ENCODE measurements at regions not wholly inside any gene's neighbourhood (a gene's known extent, or its start where the extent isn't known, plus 50 kb on each side); places are given as distances from the start of the nearest gene placed in this dataset.

DNA sequence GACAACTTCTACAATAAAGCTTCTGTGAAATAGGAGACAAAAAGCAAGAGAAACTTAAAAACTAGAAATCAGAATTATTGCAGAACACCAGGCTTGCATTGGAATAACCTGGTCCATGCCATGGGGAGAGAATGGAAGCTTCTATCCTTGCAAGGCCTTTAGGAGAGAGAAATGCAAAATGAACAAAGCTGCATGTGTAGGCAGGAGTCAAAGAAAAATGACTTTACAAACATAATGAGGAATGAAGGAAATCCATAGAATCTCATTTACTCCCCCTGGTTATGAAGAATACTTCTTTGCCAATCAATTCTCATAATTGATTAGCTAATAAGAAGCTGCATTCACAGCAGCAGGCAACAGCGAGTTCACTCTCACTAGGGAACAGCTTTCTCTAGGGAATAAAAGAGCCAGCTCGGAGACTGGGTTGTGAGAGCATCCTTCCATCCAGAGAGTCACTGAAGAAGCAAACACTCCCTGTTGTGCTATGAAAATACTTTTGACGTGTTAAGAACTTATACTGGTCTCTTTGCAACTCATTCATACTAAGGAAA, 235.9 kb upstream of the LRATD1 start:
- DNase-seq = no peak

DNA sequence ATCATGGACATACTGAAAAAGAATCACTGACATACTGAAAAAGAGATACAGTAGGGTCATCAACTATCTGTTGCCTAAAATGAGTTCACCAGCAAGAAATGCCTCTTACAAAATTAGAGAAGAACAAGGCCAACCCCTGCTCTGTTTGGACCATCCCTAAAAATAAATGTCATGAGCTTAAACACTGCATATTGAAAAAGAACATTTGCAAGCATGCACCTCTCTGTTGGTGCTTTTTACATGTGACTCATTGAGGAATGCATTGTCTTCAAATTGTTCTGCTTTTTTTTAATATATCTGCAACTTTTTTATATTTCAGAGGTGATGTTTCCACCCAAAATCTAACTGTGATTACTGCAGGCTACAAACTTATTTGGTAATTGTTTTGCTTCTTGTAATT, 233.9 kb upstream of the LRATD1 start:
- no peak for DNase-seq

DNA sequence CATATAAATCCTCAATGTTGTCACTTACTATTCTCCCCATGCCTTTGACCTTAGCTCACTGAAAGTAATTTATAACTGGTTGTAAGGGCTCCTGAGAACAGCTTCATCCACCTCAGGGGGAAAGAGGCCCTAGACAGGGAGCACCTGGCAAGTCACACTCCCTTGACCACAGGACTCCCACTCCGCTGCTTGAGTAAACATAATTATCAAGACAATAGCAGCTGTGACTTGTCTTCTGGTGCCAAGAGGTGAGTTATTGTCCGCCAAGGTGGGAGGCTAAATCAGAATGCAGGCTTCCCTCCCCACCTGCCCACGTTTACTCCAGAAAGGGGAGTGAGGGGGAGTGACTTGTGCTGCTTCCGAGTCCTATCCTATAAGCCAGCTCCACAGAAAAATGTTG, 230.6 kb upstream of the LRATD1 start:
- DNase-seq = no peak

DNA sequence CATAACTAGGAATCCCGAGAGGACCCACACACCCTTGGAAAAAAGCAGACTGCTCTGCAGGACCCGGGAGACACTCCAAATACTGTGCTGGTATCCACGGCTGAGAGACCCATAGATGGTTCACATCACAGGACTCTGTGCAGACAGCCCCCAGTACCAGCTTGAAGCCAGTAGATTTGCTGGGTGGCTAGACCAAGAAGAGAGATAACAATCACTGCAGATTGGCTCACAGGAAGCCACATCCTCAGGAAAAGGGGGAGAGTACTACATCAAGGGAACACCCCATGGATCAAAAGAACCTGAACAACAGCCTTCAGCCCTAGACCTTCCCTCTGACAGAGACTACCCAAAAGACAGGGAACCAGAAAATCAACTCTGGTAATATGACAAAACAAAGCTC, 223.8 kb upstream of the LRATD1 start:
- DNase-seq = no peak

GRCh38 chr2:14417551-14417950, 215.0 kb upstream of the LRATD1 start:
- DNase-seq = no peak

DNA sequence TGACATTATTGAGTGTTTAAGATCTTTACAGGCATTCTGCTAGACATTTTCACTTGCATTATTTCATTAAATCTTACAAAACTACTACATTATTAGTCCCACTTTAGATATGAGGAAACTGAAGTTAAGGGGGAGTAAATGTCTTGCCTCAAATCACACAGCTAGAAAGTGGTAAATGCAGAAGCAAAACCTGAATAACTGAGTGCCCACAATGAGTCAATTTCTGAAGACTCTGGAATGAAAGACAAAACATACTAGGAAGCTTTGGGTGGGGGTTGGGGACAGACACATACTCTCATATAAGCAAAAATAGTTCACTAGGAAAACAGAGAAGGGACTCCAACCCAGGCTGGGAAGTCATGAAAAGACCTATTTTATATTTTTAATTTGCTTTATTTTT, 214.4 kb upstream of the LRATD1 start:
- no peak for DNase-seq

- DNase-seq = no peak
Measured at GRCh38 chr2:14420851-14421250, 211.7 kb upstream of the LRATD1 start.

DNA sequence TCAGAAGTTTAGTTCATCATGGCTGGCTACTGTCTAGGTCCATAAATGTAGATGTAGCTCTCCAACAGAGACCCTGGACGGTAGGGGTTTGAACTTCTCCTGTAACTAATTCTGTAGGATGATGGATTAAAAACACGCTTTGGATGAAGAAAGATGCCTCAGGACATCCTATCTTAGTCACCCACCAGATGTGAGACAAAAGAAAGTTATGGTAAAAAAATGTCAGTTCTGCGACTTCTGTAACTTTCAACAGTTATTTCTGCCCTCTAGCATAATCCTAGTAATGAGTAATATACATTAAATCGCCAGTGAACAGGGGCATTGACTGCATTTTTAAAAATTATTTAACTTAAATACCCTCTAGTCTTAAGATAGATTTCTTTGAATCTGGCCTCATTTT, 210.1 kb upstream of the LRATD1 start:
- DNase-seq = no peak

GRCh38 chr2:14423145-14423906, 209.2 kb upstream of the LRATD1 start:
- DNase-seq = no peak

GRCh38 chr2:14424478-14425390, 207.8 kb upstream of the LRATD1 start:
- no peak for DNase-seq

DNA sequence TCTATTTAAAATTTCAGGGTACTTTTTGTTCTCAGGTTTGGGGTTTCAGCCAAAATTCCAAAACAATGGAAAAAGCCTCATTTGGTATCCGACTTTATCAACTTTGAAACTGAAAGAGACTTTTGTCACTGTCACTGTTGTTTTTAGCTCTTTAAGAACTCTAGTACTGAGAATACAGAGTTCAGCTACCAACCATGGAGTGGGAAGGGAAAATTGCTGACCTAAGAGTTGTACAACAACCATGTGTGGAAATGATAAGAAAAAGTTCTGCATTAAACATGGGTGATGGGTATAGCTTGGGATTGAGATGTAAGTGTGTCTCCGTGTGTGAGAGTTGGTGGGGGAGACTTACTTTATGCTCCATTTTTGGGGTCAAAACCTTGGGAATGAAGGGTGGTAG, 206.6 kb upstream of the LRATD1 start:
- no peak for DNase-seq

DNA sequence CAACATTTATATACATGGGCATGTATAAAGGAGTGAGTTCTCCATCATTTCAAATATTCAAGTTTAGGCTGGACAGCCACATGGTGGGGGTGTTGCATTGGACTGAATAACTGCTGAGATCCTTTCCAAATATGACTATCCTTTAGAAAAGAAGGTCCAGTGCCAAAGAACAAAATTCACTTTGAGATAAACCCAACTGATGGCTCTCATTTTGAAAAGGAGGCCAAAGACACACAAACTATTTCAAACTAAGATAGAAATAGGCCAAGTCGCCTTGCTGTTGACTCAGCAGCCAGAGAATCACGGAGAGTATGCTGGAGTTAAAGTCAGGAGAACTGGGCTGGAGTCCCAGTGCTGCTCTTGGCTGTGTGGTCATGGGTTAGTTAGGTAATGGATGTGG, 204.5 kb upstream of the LRATD1 start:
- no peak for DNase-seq

- no peak for DNase-seq
Measured at GRCh38 chr2:14433946-14434495, 198.5 kb upstream of the LRATD1 start.

GRCh38 chr2:14445670-14446069, 186.8 kb upstream of the LRATD1 start:
- no peak for DNase-seq

GRCh38 chr2:14448340-14448739, 184.2 kb upstream of the LRATD1 start:
- DNase-seq = no peak

- no peak for DNase-seq
Measured at GRCh38 chr2:14451312-14451711, 181.2 kb upstream of the LRATD1 start.

DNA sequence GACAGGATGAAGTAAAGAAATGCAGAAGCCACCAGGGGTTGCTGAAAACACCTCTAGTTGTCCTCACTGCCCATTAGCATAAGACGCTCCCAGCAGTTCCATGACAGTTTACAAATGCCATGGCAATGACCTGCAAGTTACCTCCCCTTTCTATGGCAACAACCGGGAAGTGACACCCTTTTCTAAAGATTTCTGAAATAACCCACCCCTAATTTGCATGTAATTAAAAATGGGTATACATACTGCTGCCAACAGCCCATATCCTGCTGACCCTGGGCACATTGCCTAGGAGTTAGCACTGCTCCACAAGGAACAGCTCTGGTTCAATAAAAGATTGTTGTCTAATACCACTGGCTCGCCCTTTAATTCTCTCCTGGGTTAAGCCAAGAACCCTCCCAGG, 178.3 kb upstream of the LRATD1 start:
- no peak for DNase-seq

GRCh38 chr2:14459786-14460325, 172.7 kb upstream of the LRATD1 start:
- no peak for DNase-seq

- DNase-seq = no peak
Measured at GRCh38 chr2:14475994-14476393, 156.5 kb upstream of the LRATD1 start.

- no peak for DNase-seq
Measured at GRCh38 chr2:14479486-14479885, 153.0 kb upstream of the LRATD1 start.

- no peak for DNase-seq
Measured at GRCh38 chr2:14480120-14480519, 152.4 kb upstream of the LRATD1 start.

- no peak for DNase-seq
Measured at GRCh38 chr2:14480906-14481305, 151.6 kb upstream of the LRATD1 start.

- DNase-seq = no peak
Measured at GRCh38 chr2:14492920-14493503, 139.5 kb upstream of the LRATD1 start.

All from stimulated activated CD4-positive, alpha-beta T cell treated with anti-CD3 and anti-CD28 coated beads, Interleukin-2, amount 100 ng/mL, for 48 hours (primary cell).